HG03159 (cell line): ENCODE measurements at regions not wholly inside any gene's neighbourhood (a gene's known extent, or its start where the extent isn't known, plus 50 kb on each side); places are given as distances from the start of the nearest gene placed in this dataset.
A peak's percentile ranks its signal among the peaks of the same experiment; 100 is the strongest.
"Not testable (repeated sequence)": the region's sequence is repeated elsewhere in the genome, so short reads cannot be mapped to it uniquely, and the experiment has no call there.

Experiments
- ATAC-seq: cut with Tn5 transposase; IDR thresholded peaks from one replicate; pipeline ENCODE4 v1.9.1; 2021; ENCODE audit warnings: mild to moderate bottlenecking, moderate library complexity; ENCODE audit not compliant: unreplicated experiment

- ATAC-seq = no peak
Measured at GRCh38 chr6:125423047-125423446, 121.3 kb upstream of the HDDC2 start.

DNA sequence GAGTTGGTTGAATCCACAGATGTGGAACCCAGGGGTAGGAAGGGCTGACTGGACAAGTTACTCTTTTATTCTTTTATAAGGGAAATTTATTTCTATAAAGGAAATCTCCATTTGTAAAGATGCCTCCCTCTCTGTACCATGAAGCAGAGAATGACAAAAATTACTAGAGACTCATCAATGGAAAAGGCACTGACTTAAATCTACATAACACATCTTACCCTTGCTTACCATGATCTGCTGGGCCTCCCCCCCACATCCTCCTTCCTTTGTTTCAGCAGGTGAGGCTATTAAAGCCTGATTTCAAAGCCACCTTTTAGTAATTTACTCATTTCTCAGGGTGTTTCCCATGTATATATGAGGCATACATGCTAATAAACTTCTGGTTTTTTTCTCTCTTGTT is 130.2 kb upstream of the HDDC2 start:
- no peak for ATAC-seq

- ATAC-seq = peak; percentile 76
Measured at GRCh38 chr6:125432963-125433362, 131.2 kb upstream of the HDDC2 start.

GRCh38 chr6:125434760-125435159 is 133.0 kb upstream of the HDDC2 start:
- no peak for ATAC-seq

DNA sequence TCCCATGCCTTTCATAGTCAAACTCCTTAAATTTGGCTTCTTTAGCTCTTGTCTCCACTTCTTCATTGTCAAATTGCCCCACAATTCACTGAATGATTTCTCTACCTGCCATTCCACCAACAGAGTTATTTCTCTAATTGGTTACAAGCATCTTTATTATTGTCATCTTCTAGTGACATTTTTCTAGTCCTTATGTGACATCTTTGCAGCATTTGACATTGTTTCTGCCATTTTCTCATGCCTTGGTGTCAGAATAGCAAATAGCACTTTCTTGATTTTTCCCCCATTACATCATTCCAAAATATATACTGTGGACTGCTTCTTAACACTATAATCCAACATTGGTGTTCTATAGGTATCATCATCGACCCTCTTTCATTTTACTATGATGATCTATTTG is 137.7 kb upstream of the HDDC2 start:
- ATAC-seq = no peak

GRCh38 chr6:125444006-125444923 is 142.5 kb upstream of the HDDC2 start:
- ATAC-seq = no peak

DNA sequence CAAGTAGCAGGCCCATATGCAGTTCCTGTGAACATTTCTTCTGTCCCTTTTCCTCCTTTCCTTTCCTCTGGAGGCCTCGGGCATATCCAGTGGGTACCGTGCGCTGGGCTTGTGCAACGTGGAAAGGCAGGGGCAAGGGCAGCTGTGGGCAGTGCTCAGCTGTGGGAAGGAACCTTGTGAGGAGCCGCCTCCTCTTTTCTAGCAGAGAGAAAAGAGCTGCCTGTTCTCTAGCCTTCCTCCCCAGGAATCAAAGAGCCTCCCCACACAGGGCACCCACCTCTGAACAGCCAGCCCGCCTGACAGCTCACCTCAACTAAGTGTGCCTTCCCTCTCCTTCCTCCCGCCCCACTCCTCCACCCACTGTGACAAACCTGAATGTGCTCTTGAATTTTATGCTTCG is 143.3 kb upstream of the HDDC2 start:
- ATAC-seq = no peak

DNA sequence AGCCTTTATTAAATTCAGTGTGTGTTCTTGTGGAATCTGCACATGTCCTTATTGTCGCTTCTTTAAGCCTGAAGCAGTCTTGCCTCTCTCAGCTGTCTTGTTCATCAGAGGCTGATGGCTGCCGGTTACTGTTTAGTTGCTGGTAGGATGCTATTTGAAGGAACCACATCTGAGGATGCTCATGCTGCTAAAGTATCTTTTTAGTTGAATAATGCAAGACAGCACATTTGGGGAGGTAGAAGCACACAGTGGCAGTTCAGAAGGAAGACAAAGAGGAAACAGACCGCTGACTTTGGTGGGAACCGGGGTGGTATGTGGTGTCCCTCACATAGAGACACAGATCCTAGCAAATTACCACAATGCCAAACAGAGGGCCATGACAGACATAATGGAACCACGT is 144.2 kb upstream of the HDDC2 start:
- no peak for ATAC-seq

- ATAC-seq = no peak
Measured at GRCh38 chr6:125451750-125452149, 150.0 kb upstream of the HDDC2 start.

GRCh38 chr6:125453516-125453915 is 151.7 kb upstream of the HDDC2 start:
- no peak for ATAC-seq

DNA sequence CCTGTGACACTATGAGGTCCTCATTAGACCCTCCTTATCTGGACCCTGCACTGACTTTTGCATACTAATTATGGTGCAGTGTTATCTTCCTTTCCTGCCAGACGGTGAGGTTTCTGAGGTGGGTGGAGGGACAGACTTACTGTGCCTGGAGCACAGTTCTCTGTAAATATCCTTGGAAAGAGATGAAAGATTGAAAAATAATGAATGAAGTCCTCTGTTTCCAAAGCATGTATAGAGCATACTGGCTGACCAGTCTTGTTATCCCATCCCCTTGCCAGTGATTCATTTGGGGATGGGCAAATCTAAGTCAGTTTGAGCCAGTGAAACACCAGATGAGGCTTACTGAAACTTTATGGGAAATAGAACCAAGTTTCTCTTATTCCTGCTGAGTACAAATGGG is 152.6 kb upstream of the HDDC2 start:
- ATAC-seq = no peak

GRCh38 chr6:125458493-125458892 is 156.7 kb upstream of the HDDC2 start:
- not testable (repeated sequence) for ATAC-seq

DNA sequence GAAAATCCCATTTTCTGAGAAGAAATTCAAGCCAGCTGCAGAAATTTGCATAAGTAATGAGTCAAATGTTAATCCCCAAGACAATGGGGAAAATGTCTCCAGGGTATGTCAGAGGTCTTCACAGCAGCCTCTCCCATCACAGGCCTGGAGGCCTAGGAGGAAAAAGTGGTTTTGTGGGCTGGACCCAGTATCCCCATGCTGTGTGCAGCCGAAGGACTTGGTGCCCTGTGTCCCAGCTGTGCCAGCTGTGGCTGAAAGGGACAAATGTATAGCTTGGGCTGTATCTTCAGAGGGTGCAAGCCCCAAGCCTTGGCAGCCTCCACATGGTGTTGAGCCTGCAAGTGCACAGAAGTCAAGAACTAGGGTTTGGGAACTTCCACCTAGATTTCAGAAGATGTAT is 163.6 kb upstream of the HDDC2 start:
- not testable (repeated sequence) for ATAC-seq

- no peak for ATAC-seq
Measured at GRCh38 chr6:125469915-125470314, 168.1 kb upstream of the HDDC2 start.

DNA sequence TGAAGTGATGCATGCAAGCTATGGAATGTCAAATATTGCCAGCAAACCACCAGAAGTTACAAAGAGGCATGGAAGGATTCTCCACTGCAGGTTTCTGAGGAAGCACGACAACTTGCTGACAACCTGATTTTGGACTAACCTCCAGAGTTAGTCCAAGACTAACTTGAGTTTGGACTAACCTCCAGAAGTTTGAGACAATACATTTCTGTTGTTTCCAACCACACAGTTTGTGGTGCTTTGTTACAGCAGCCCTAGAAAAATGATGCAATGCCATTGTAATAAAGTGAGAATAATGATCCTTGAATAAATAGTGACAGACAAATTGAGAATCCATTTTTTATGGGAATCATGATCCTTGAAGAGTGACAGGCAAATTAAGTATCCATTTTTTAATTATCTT is 169.9 kb upstream of the HDDC2 start:
- ATAC-seq = no peak

DNA sequence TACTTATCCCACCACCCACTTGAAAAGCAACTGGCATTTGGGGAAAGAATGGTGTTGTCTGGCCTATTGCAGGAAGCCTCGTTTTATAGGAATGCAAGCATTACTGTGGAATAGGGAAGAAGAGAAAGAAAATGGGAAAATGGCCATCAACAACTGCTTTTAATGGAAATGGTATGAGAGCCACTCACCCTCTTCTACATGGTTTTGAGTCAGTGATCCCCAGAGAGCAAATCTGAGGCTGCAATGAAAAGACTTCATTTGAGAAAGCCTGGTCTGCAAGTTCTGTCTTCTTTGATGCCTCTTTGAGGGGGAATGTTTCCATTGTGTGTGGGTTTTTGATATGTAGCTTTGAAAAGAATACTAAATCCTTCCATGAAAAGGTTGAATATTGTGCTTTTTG is 172.3 kb upstream of the HDDC2 start:
- no peak for ATAC-seq

DNA sequence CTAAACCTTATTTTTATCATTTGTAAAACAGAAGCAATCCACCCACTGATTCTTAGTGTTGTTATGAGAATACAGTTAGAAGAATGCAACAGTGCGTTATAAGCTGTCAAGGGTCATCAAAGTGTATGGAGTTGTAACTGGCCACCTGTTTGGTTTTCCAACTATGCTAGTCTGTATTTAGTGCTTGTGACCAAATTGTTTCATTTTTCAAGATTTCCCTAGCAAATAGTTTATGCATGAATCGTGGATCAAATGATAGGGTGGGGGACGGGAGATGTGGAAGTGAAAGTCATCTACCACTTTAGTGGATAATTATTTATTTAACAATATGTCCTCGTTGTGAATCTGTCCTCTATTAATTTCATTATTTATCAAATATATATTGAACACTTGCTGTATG is 175.4 kb upstream of the HDDC2 start:
- ATAC-seq = no peak

DNA sequence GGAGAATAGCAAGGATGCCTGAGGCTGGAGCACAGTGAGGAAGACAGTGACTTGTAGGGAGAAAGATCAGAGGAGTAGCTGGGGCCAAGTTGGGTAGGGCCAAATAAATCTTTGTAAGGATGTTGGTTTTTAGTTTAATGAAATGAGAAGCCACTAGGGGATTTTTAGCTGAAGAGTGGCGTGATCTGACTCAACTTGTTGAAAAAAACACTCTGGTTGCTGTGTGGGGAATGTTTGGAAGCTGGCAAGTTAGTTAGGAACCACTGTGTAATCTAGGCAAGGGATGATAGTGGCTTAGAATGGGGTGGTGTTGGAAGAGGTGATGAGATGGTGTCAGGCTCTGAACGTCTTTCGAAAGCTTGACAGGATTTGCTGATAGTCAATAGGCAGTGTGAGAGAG is 176.1 kb upstream of the HDDC2 start:
- no peak for ATAC-seq

GRCh38 chr6:125480146-125480545 is 178.4 kb upstream of the HDDC2 start:
- no peak for ATAC-seq

- ATAC-seq = no peak
Measured at GRCh38 chr6:125480571-125480970, 178.8 kb upstream of the HDDC2 start.

DNA sequence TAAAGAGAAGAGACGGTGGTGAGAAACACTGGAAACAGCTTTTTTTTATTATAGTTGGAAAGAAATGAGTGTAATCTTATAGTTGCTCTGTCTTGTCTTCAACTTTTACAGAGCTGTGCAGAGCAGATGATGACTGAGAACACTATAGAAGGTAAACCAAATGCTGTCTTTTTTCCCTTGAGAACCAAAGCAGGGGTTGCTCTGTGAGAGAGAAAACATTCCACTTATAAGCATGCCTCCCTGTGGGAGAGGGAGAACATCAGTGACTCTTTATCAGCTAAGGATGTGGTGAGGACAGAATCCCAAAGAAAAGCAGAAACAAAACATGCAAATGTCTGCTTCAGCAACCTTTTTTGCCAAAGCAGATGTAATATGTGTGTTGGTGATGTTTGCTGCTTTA is 179.3 kb upstream of the HDDC2 start:
- no peak for ATAC-seq

- no peak for ATAC-seq
Measured at GRCh38 chr6:125485757-125486156, 184.0 kb upstream of the HDDC2 start.

DNA sequence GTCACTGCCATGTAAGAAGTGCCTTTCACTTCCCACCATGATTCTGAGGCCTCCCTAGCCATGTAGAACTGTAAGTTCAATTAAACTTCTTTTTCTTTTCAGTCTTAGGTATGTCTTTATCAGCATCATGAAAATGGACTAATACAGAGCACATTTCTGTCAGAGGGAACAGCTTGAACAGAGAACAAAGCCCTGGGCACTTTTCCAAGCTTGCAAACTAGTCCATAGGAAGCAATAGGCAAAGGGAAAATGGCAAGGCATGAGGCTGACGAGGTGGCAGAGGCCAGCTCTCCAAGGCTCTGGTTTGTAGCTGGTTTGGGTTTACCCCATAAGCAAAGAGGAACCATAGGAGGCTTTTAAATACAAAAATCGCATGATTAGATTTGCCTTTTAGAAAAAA is 185.1 kb upstream of the HDDC2 start:
- ATAC-seq = no peak
